ENCODE measurements at regions not wholly inside any gene's neighbourhood (a gene's known extent, or its start where the extent isn't known, plus 50 kb on each side); places are given as distances from the start of the nearest gene placed in this dataset.

- TF ChIP-seq, protein P1, sequence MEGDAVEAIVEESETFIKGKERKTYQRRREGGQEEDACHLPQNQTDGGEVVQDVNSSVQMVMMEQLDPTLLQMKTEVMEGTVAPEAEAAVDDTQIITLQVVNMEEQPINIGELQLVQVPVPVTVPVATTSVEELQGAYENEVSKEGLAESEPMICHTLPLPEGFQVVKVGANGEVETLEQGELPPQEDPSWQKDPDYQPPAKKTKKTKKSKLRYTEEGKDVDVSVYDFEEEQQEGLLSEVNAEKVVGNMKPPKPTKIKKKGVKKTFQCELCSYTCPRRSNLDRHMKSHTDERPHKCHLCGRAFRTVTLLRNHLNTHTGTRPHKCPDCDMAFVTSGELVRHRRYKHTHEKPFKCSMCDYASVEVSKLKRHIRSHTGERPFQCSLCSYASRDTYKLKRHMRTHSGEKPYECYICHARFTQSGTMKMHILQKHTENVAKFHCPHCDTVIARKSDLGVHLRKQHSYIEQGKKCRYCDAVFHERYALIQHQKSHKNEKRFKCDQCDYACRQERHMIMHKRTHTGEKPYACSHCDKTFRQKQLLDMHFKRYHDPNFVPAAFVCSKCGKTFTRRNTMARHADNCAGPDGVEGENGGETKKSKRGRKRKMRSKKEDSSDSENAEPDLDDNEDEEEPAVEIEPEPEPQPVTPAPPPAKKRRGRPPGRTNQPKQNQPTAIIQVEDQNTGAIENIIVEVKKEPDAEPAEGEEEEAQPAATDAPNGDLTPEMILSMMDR (conservative IDR thresholded peaks at IDR 0.05; ENCODE audit: low read depth, low read length): no peak
- no peak for TF ChIP-seq EZH2 (IDR thresholded peaks at IDR 0.05; ENCODE audit: borderline replicate concordance, low read depth, low read length, poor library complexity, severe bottlenecking)
These were observed 110.1 kb downstream of the CDC7 start for GRCh38 chr1:91610789-91611188.

Data from A673 (cell line).